K562 (cell line): ENCODE measurements at regions not wholly inside any gene's neighbourhood (a gene's known extent, or its start where the extent isn't known, plus 50 kb on each side); places are given as distances from the start of the nearest gene placed in this dataset.

ENCODE experiments used
- ATAC-seq: fragments of 200-7000 bp; cut with Tn5 transposase; 3 replicates; pipeline ENCODE4 v1.9.1; 2020; ENCODE audit warnings: moderate library complexity
- BruUV-seq: library from RNA; stranded (reverse); fragments of 400-500 nt; replicated peaks from 2 replicates; lab custom pipeline; 2021; lab: Mats Ljungman, UMichigan
- CTCF ChIA-PET: fragments of 300-600 bp; formaldehyde crosslinking; extraction: SDS; loops from one replicate; lab custom pipeline; 2021; ENCODE audit warnings: low intra/inter-chr PET ratio; lab: Yijun Ruan, JAX
- POLR2A ChIA-PET: fragments of 300-600, 350-650 bp; sonication (Branson Sonifier 250); formaldehyde crosslinking; extraction: SDS; loops from one replicate; lab custom pipeline; 2021; ENCODE audit warnings: antibody characterized with exemption, inconsistent platforms; lab: Yijun Ruan, JAX
- DNase-seq, 4 experiments: peaks; one replicate each; pipeline versions ENCODE4 v3.0.0 to v3.0.0-alpha.2; 2011 to 2018; ENCODE audit warnings: low spot score in 3 of 4, mixed read lengths in 3 of 4; ENCODE audit errors: extremely low read depth in 1 of 4
- FAIRE-seq: peaks from 2 replicates; lab custom pipeline; 2011; peaks lifted over from hg19 to GRCh38; lab: Jason Lieb, UNC
- H2AFZ ChIP-seq: 2 replicates; pipeline ENCODE4 v1.6.0; 2011; ENCODE audit warnings: low read depth, low read length, control low read depth, inconsistent platforms
- H3K27ac ChIP-seq: fragments of 200-600 bp; 3 replicates; pipeline ENCODE4 v1.8.0; 2011; ENCODE audit warnings: low read depth, mild to moderate bottlenecking, control low read depth, inconsistent platforms, low read length, moderate library complexity, mixed read lengths; ENCODE audit errors: extremely low read depth
- H3K27me3 ChIP-seq, 2 experiments: fragments of 300-600 bp in 1 of 2; 2 replicates in 1 of 2; 3 replicates in 1 of 2; pipeline versions ENCODE4 v1.6.0 to v1.8.0; 2011; ENCODE audit warnings: inconsistent platforms in 2 of 2, low read length in 2 of 2, mild to moderate bottlenecking in 1 of 2, mixed read lengths in 1 of 2, moderate library complexity in 1 of 2; ENCODE audit not compliant: control insufficient read depth in 2 of 2, insufficient read depth in 2 of 2
- H3K36me3 ChIP-seq: fragments of 300-600 bp; 3 replicates; pipeline ENCODE4 v1.8.0; 2011; ENCODE audit warnings: mild to moderate bottlenecking, low read length, inconsistent platforms; ENCODE audit not compliant: control insufficient read depth, insufficient read depth
- H3K4me1 ChIP-seq, 2 experiments: fragments of 200-600 bp in 1 of 2; replicated peaks in 1 of 2; 2 replicates in 1 of 2; 3 replicates in 1 of 2; pipeline versions ENCODE4 v1.5.1 to v1.8.0; 2011; ENCODE audit warnings: inconsistent platforms in 2 of 2, low read length in 2 of 2, mild to moderate bottlenecking in 1 of 2, mixed read lengths in 1 of 2, moderate library complexity in 1 of 2; ENCODE audit not compliant: control insufficient read depth in 2 of 2, insufficient read depth in 2 of 2
- H3K4me2 ChIP-seq: 2 replicates; pipeline ENCODE4 v1.6.1; 2011; ENCODE audit warnings: low read length, control low read depth, inconsistent platforms, mixed read lengths; ENCODE audit not compliant: insufficient read depth
- H3K4me3 ChIP-seq: fragments of 200-600 bp; sonication (generic), shearing (Covaris generic); 2 replicates; pipeline ENCODE4 v1.5.1; 2016; ENCODE audit warnings: control low read depth, inconsistent platforms
- H3K79me2 ChIP-seq: fragments of 200-600 bp; 3 replicates; pipeline ENCODE4 v1.8.0; 2011; ENCODE audit warnings: low read length, inconsistent platforms; ENCODE audit not compliant: control insufficient read depth, insufficient read depth
- H3K9ac ChIP-seq, 2 experiments: 2 replicates each; pipeline versions ENCODE4 v1.6.0 to v1.6.1; 2011; ENCODE audit warnings: low read depth in 2 of 2, low read length in 2 of 2, control low read depth in 1 of 2, inconsistent platforms in 1 of 2, mild to moderate bottlenecking in 1 of 2, mixed read lengths in 1 of 2; ENCODE audit not compliant: insufficient read depth in 1 of 2
- H3K9me1 ChIP-seq: one replicate; pipeline ENCODE4 v1.6.0; 2011; ENCODE audit warnings: inconsistent platforms, mild to moderate bottlenecking, low read length, moderate library complexity; ENCODE audit not compliant: control insufficient read depth, insufficient read depth
- H3K9me3 ChIP-seq: replicated peaks from 2 replicates; pipeline ENCODE4 v1.5.1; 2011; ENCODE audit warnings: low read depth, low read length, inconsistent platforms; ENCODE audit not compliant: control insufficient read depth, insufficient read depth
- H4K20me1 ChIP-seq: replicated peaks from 2 replicates; pipeline ENCODE4 v1.6.1; 2011; ENCODE audit warnings: low read length, inconsistent platforms, mixed read lengths; ENCODE audit not compliant: control insufficient read depth, insufficient read depth
- KLF16 ChIP-seq: IDR thresholded peaks from 2 replicates; pipeline ENCODE4 v1.6.1; 2016; ENCODE audit warnings: antibody characterized with exemption
- NFE2 ChIP-seq: IDR thresholded peaks from 2 replicates; pipeline ENCODE4 v1.6.1; 2014; ENCODE audit warnings: antibody characterized with exemption, low read depth
- NFIC ChIP-seq: fragments of 450-650 bp; IDR thresholded peaks from 2 replicates; pipeline ENCODE4 v1.6.1; 2017; ENCODE audit warnings: mild to moderate bottlenecking, inconsistent platforms
- NR2C1 ChIP-seq, 2 experiments: fragments of 450-650 bp; IDR thresholded peaks; 2 replicates each; pipeline ENCODE4 v1.6.1; 2017; ENCODE audit warnings: mild to moderate bottlenecking in 2 of 2, antibody characterized with exemption in 1 of 2, inconsistent platforms in 1 of 2, missing compliant biosample characterization in 1 of 2, missing genetic modification characterization in 1 of 2
- PHF21A ChIP-seq: fragments of 450-650 bp; IDR thresholded peaks from 2 replicates; pipeline ENCODE4 v1.6.1; 2017; ENCODE audit warnings: low read depth, borderline replicate concordance
- SREBF2 ChIP-seq: sonication (generic); formaldehyde crosslinking; IDR thresholded peaks from 2 replicates; pipeline ENCODE4 v1.4.0; 2020; ENCODE audit warnings: mild to moderate bottlenecking, missing genetic modification reagents
- TAF7 ChIP-seq: fragments of 450-650 bp; IDR thresholded peaks from 2 replicates; pipeline ENCODE4 v1.6.1; 2016; ENCODE audit warnings: missing genetic modification characterization, missing compliant biosample characterization
- ZBTB5 ChIP-seq: fragments of 450-650 bp; IDR thresholded peaks from 2 replicates; pipeline ENCODE4 v1.6.1; 2017; ENCODE audit warnings: antibody characterized with exemption
- ZNF583 ChIP-seq: fragments of 250-450 bp; sonication (Bioruptor Pico); IDR thresholded peaks from 2 replicates; pipeline ENCODE4 v1.4.0; 2020
- WGBS: fragments of 100-300 bp; shearing (Covaris generic); methylation state at CpG from one replicate; pipeline ENCODE4 v1.1.6; 2016; ENCODE audit warnings: low coverage, mixed read lengths; ENCODE audit not compliant: insufficient coverage; ENCODE audit errors: missing lambda C conversion rate; 5-methylcytosine and 5-hydroxymethylcytosine counted together
- in situ Hi-C: fragments of 300-500 bp; cut with MboI; formaldehyde crosslinking; loops from 4 replicates; pipeline ENCODE4 v1.15.0; 2018; ENCODE audit warnings: inconsistent platforms, mixed read lengths
- intact Hi-C: fragments of 100-400 bp; cut with micrococcal nuclease; formaldehyde crosslinking; loops from 2 replicates; pipeline ENCODE4 v1.14.2; 2022
- TF ChIP-seq, protein P1 (sequence below): fragments of 250-450 bp; sonication (Bioruptor Pico); IDR thresholded peaks from 2 replicates; pipeline ENCODE4 v1.5.0; 2021; ENCODE audit warnings: mild to moderate bottlenecking, moderate library complexity

DNA sequence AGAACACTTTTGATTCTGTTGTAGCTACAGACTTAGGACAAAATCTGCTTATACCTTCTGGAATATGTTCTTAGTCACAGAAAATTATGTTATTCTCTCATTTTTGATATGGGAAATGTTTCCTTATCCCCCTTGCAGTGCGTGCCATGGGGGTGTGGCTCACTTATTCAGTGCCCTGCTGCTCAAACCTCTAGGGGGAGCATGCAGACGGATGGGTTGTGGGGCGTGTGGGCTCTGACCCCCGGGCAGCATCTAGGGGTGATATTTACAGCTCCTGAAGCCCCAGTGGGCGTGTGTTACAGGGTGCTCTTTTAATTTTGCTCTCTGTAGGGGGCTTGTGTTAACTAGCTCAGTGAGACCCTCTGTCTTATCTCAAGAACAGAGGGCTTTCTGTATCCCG, 61.3 kb upstream of the FERMT1 start:
- intact Hi-C loops = no loop called here
- Histone ChIP-seq H3K27me3 (no peaks in the 10 kb centered on the region), H3K9ac (no peak overlapping the region), H3K9me3 (no peaks in the 10 kb centered on the region), H3K36me3 (no peaks in the 10 kb centered on the region), H3K9me1 (no peaks in the 10 kb centered on the region), H3K4me2 (no peak overlapping the region), H3K4me1 (no peaks in the 10 kb centered on the region), H3K79me2 (no peaks in the 10 kb centered on the region), H2AFZ (no peak overlapping the region)
- DNase-seq (no peak), ATAC-seq (no peak)
- CTCF ChIA-PET = no interaction called here
- BruUV-seq = no TSS peak
- no peak for TF ChIP-seq TAF7 (tag)
- TF ChIP-seq ZBTB5 = no peak
- TF ChIP-seq, protein P1, sequence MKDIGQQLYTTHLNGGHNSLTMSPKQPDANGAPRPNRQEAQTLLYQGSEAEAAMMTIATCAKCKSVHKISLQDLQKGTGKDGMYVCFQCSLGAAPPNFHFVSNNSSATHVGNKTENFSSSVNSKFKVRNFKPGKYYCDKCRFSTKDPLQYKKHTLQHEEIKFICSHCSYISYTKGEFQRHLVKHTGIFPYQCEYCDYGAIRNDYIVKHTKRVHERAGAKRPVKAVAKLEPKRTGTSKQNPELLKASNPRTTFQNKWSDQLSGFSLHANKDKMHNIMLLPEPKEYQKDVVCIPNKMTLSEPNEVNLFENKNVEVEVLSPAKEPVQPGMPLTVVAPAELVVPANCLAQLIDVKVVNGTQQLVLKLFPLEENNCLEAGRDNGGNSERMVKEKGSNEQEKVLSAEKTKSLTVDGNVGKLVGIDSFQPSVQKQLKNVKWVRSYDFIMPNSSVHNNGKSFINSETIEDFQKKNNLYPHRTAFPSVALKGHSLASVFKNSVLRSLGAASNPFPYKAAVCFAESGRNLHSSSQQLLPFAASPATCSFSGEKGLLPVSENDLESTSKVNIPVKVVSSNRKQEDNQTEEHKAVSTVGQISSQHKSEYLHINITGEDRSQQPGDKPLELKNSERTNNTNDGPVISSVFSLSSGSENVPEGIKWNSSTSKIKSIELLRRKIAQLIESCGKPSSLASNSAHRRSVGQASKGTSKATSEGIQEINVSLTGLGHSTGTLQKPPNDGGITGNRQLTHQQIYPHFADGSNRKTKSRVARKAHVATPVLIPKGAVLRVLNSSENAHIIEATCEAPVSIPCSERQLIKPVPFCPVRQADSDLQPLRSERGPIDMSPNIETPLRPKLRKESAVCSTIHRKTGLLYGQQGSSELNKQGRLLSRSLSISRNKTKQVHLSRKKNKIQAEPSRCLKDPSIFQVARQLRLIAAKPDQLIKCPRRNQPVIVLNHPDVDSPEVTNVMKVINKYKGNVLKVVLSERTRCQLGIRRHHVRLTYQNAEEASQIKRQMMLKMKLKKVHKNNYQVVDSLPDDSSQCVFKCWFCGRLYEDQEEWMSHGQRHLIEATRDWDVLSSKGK (CRISPR knock-in tag) = no peak
- TF ChIP-seq NR2C1 (IDR thresholded peaks at IDR 0.05) = no peak
- TF ChIP-seq NR2C1 (tag; IDR thresholded peaks at IDR 0.05) = no peak
- TF ChIP-seq ZNF583 (CRISPR knock-in tag) = no peak
- no peak for TF ChIP-seq NFE2
- TF ChIP-seq PHF21A = no peak
- TF ChIP-seq SREBF2 = no peak
- no peak for TF ChIP-seq KLF16
- TF ChIP-seq NFIC = no peak
- TF ChIP-seq, all 486 proteins: peak for 0
- POLR2A ChIA-PET = no interaction called here
- H4K20me1 ChIP-seq = no peaks in the 10 kb centered on the region
- 0% methylated on average over 5 of the region's 6 CpGs for WGBS
- H3K4me3 ChIP-seq = no peak overlapping the region
- in situ Hi-C loops = no loop called here
- H3K27ac ChIP-seq = no peak overlapping the region
- FAIRE-seq = no peak
